IMR-90 (cell line): ENCODE measurements at regions not wholly inside any gene's neighbourhood (a gene's known extent, or its start where the extent isn't known, plus 50 kb on each side); places are given as distances from the start of the nearest gene placed in this dataset.

Source experiments
- ATAC-seq: fragments of 200-7000 bp; cut with Tn5 transposase; 2 replicates; pipeline ENCODE4 v1.9.1; 2020; ENCODE audit warnings: low read depth, mild to moderate bottlenecking, moderate library complexity
- BruUV-seq: library from RNA; stranded (reverse); fragments of 400-500 nt; replicated peaks from 2 replicates; lab custom pipeline; 2021; lab: Mats Ljungman, UMichigan
- CTCF ChIA-PET: fragments of 300-600 bp; formaldehyde crosslinking; extraction: SDS; loops from one replicate; lab custom pipeline; 2021; ENCODE audit warnings: antibody characterized with exemption; lab: Yijun Ruan, JAX
- POLR2A ChIA-PET: fragments of 300-600 bp; sonication (Branson Sonifier 250); formaldehyde crosslinking; loops from one replicate; lab custom pipeline; 2022; ENCODE audit warnings: antibody characterized with exemption; ENCODE audit not compliant: unreplicated experiment; lab: Charles Lee
- DNase-seq: peaks from one replicate; pipeline ENCODE4 v3.0.0; 2013
- H2AFZ ChIP-seq: replicated peaks from 2 replicates; pipeline ENCODE3; 2013; ENCODE audit warnings: low read length, mild to moderate bottlenecking; ENCODE audit not compliant: poor library complexity
- H2AK5ac ChIP-seq: 2 replicates; pipeline ENCODE4 v1.6.1; 2013; ENCODE audit warnings: low read depth, low read length, inconsistent platforms
- H2AK9ac ChIP-seq: replicated peaks from 2 replicates; pipeline ENCODE3; 2013; ENCODE audit warnings: mild to moderate bottlenecking, low read depth, low read length, moderate library complexity; ENCODE audit not compliant: poor library complexity
- H2BK120ac ChIP-seq: 2 replicates; pipeline ENCODE4 v1.6.1; 2013; ENCODE audit warnings: low read depth, low read length, inconsistent platforms
- H2BK15ac ChIP-seq: 3 replicates; pipeline ENCODE4 v1.6.1; 2013; ENCODE audit warnings: low read depth, low read length, inconsistent platforms
- H2BK20ac ChIP-seq: 2 replicates; pipeline ENCODE4 v1.6.1; 2013; ENCODE audit warnings: low read depth, mild to moderate bottlenecking, inconsistent platforms, low read length, moderate library complexity
- H2BK5ac ChIP-seq: 2 replicates; pipeline ENCODE4 v1.6.1; 2013; ENCODE audit warnings: mild to moderate bottlenecking, low read depth, low read length, inconsistent platforms; ENCODE audit not compliant: poor library complexity, severe bottlenecking
- H3K14ac ChIP-seq: replicated peaks from 2 replicates; pipeline ENCODE4 v1.6.1; 2013; ENCODE audit warnings: low read depth, low read length, inconsistent platforms
- H3K18ac ChIP-seq: 2 replicates; pipeline ENCODE4 v1.6.1; 2013; ENCODE audit warnings: low read depth, low read length, control low read depth
- H3K23ac ChIP-seq: 2 replicates; pipeline ENCODE4 v1.6.1; 2013; ENCODE audit warnings: low read depth, low read length, inconsistent platforms
- H3K27ac ChIP-seq: 2 replicates; pipeline ENCODE4 v1.5.1; 2013; ENCODE audit warnings: mild to moderate bottlenecking, control low read depth, low read length; ENCODE audit not compliant: insufficient read depth
- H3K27me3 ChIP-seq: 2 replicates; pipeline ENCODE4 v1.6.1; 2013; ENCODE audit warnings: low read length; ENCODE audit not compliant: control insufficient read depth, insufficient read depth
- H3K36me3 ChIP-seq: 2 replicates; pipeline ENCODE4 v1.6.1; 2013; ENCODE audit warnings: low read length, mixed read lengths; ENCODE audit not compliant: control insufficient read depth, insufficient read depth
- H3K4ac ChIP-seq: 2 replicates; pipeline ENCODE4 v1.6.1; 2013; ENCODE audit warnings: low read depth, low read length, inconsistent platforms
- H3K4me1 ChIP-seq: 2 replicates; pipeline ENCODE4 v1.6.1; 2013; ENCODE audit warnings: low read length, mixed read lengths; ENCODE audit not compliant: control insufficient read depth, insufficient read depth
- H3K4me2 ChIP-seq: 2 replicates; pipeline ENCODE4 v1.6.1; 2013; ENCODE audit warnings: low read depth, mild to moderate bottlenecking, control low read depth, low read length, moderate library complexity
- H3K4me3 ChIP-seq: 2 replicates; pipeline ENCODE4 v1.5.1; 2013; ENCODE audit warnings: low read depth, mild to moderate bottlenecking, control low read depth, low read length, moderate library complexity; ENCODE audit not compliant: insufficient read depth
- H3K56ac ChIP-seq: 2 replicates; pipeline ENCODE4 v1.6.1; 2013; ENCODE audit warnings: low read length, inconsistent platforms; ENCODE audit not compliant: insufficient read depth; ENCODE audit errors: extremely low read depth
- H3K79me1 ChIP-seq, 2 experiments: 2 replicates each; pipeline ENCODE4 v1.6.1; 2013; ENCODE audit warnings: low read length in 2 of 2, inconsistent platforms in 1 of 2, low read depth in 1 of 2
- H3K9ac ChIP-seq: 2 replicates; pipeline ENCODE4 v1.6.1; 2013; ENCODE audit warnings: low read depth, low read length, control low read depth
- H3K9me1 ChIP-seq: 2 replicates; pipeline ENCODE4 v1.6.1; 2013; ENCODE audit warnings: low read length, inconsistent platforms; ENCODE audit not compliant: insufficient read depth
- H3K9me3 ChIP-seq: 2 replicates; pipeline ENCODE4 v1.6.1; 2013; ENCODE audit warnings: low read length; ENCODE audit not compliant: control insufficient read depth, insufficient read depth
- H4K20me1 ChIP-seq: 2 replicates; pipeline ENCODE4 v1.6.1; 2013; ENCODE audit warnings: low read length, inconsistent platforms; ENCODE audit not compliant: insufficient read depth
- H4K5ac ChIP-seq: 2 replicates; pipeline ENCODE4 v1.6.1; 2013; ENCODE audit warnings: mild to moderate bottlenecking, low read depth, low read length, control low read depth
- H4K8ac ChIP-seq, 2 experiments: 2 replicates each; pipeline ENCODE4 v1.6.1; 2013; ENCODE audit warnings: low read depth in 2 of 2, low read length in 2 of 2, control low read depth in 1 of 2, inconsistent platforms in 1 of 2
- H4K91ac ChIP-seq: 2 replicates; pipeline ENCODE4 v1.6.1; 2013; ENCODE audit warnings: low read depth, low read length, inconsistent platforms; ENCODE audit not compliant: insufficient read depth
- BHLHE40 ChIP-seq: fragments of 150-350 bp; IDR thresholded peaks from 2 replicates; pipeline ENCODE4 v1.6.1; 2016; ENCODE audit warnings: mild to moderate bottlenecking, low read depth, low read length
- CEBPB ChIP-seq: IDR thresholded peaks from 2 replicates; pipeline ENCODE4 v1.6.1; 2012; ENCODE audit warnings: low read depth, low read length, improper control_type of control experiment
- CHD1 ChIP-seq: IDR thresholded peaks from 2 replicates; pipeline ENCODE4 v1.6.1; 2012; ENCODE audit warnings: low read depth, low read length, improper control_type of control experiment
- CTCF ChIP-seq: conservative IDR thresholded peaks from 2 replicates; pipeline ENCODE4 v1.5.1; 2012; ENCODE audit warnings: mild to moderate bottlenecking, low read depth, low read length, improper control_type of control experiment
- FOS ChIP-seq: fragments of 150-350 bp; IDR thresholded peaks from 2 replicates; pipeline ENCODE4 v1.6.1; 2016; ENCODE audit warnings: low read depth, low read length
- MAFK ChIP-seq: IDR thresholded peaks from 2 replicates; pipeline ENCODE4 v1.6.1; 2012; ENCODE audit warnings: low read depth, low read length, improper control_type of control experiment
- MAZ ChIP-seq: IDR thresholded peaks from 2 replicates; pipeline ENCODE4 v1.6.1; 2012; ENCODE audit warnings: low read depth, mild to moderate bottlenecking, low read length, improper control_type of control experiment, moderate library complexity, borderline replicate concordance
- MXI1 ChIP-seq: IDR thresholded peaks from 2 replicates; pipeline ENCODE4 v1.6.1; 2012; ENCODE audit warnings: low read depth, mild to moderate bottlenecking, low read length, moderate library complexity, borderline replicate concordance
- NFE2L2 ChIP-seq: fragments of 150-350 bp; IDR thresholded peaks from 2 replicates; pipeline ENCODE4 v1.6.1; 2016; ENCODE audit warnings: low read depth, mild to moderate bottlenecking, low read length
- POLR2A ChIP-seq: IDR thresholded peaks from 2 replicates; pipeline ENCODE4 v1.6.1; 2012; ENCODE audit warnings: mild to moderate bottlenecking, low read depth, low read length
- RAD21 ChIP-seq: IDR thresholded peaks from 2 replicates; pipeline ENCODE4 v1.6.1; 2012; ENCODE audit warnings: low read length, improper control_type of control experiment
- RCOR1 ChIP-seq: IDR thresholded peaks from 2 replicates; pipeline ENCODE4 v1.6.1; 2012; ENCODE audit warnings: mild to moderate bottlenecking, low read length, improper control_type of control experiment; ENCODE audit not compliant: insufficient replicate concordance
- RFX5 ChIP-seq: IDR thresholded peaks from 2 replicates; pipeline ENCODE4 v1.8.0; 2012; ENCODE audit warnings: low read depth, mild to moderate bottlenecking, low read length, moderate library complexity
- SMC3 ChIP-seq: fragments of 150-350 bp; IDR thresholded peaks from 2 replicates; pipeline ENCODE4 v1.6.1; 2016; ENCODE audit warnings: low read depth, mild to moderate bottlenecking, antibody characterized with exemption, low read length, moderate library complexity
- USF2 ChIP-seq: fragments of 150-350 bp; IDR thresholded peaks from 2 replicates; pipeline ENCODE4 v1.6.1; 2017; ENCODE audit warnings: mild to moderate bottlenecking, antibody characterized with exemption, low read length, low read depth
- WGBS, 2 experiments: methylation state at CpG; one replicate each; pipeline versions ENCODE4 v1.1.5 to v1.1.7; 2013; ENCODE audit warnings: missing lambda C conversion rate in 2 of 2; ENCODE audit not compliant: insufficient read length in 1 of 2; ENCODE audit errors: extremely low coverage in 2 of 2; 5-methylcytosine and 5-hydroxymethylcytosine counted together
- dilution Hi-C: fragments of 300-500 bp; cut with HindIII; formaldehyde crosslinking; loops from one replicate; pipeline ENCODE4 v1.14.3; 2018; ENCODE audit warnings: low sequenced_read_pairs; ENCODE audit not compliant: unreplicated experiment
- in situ Hi-C: fragments of 300-500 bp; cut with MboI; formaldehyde crosslinking; loops from 3 replicates; pipeline ENCODE4 v1.14.3; 2019; ENCODE audit warnings: low sequenced_read_pairs, inconsistent platforms, mixed read lengths
- intact Hi-C: fragments of 100-400 bp; cut with micrococcal nuclease; formaldehyde crosslinking; loops from 2 replicates; pipeline ENCODE4 v1.10.0; 2022
- TF ChIP-seq, protein P1 (sequence below): fragments of 150-350 bp; IDR thresholded peaks from 2 replicates; pipeline ENCODE4 v1.6.1; 2016; ENCODE audit warnings: low read depth, mild to moderate bottlenecking, low read length, moderate library complexity, borderline replicate concordance

- intact Hi-C loops (no loop called here), dilution Hi-C loops (no loop called here), in situ Hi-C loops (no loop called here)
- no peak overlapping the region for H2BK5ac ChIP-seq
- H3K4me3 ChIP-seq: no peak overlapping the region
- ATAC-seq: no peak
- no peak overlapping the region for H2AK5ac ChIP-seq
- H3K36me3 ChIP-seq: no peaks in the 10 kb centered on the region
- no peak overlapping the region for H3K23ac ChIP-seq
- no TSS peak for BruUV-seq
- no peak overlapping the region for H3K9ac ChIP-seq
- H2BK120ac ChIP-seq: no peak overlapping the region
- no peak overlapping the region for H3K18ac ChIP-seq
- ChIA-PET CTCF (no interaction called here), POLR2A (no interaction called here)
- no peak overlapping the region for H4K8ac ChIP-seq
- H2BK20ac ChIP-seq: no peak overlapping the region
- no peak overlapping the region for H3K27ac ChIP-seq
- H3K14ac ChIP-seq: no peak overlapping the region
- H2AFZ ChIP-seq: no peak overlapping the region
- no peaks in the 10 kb centered on the region for H3K27me3 ChIP-seq
- H3K79me1 ChIP-seq: no peaks in the 10 kb centered on the region
- H2AK9ac ChIP-seq: no peak overlapping the region
- no peaks in the 10 kb centered on the region for H3K4me1 ChIP-seq
- TF ChIP-seq RFX5 (no peak), CHD1 (no peak), CTCF (no peak), FOS (no peak), MXI1 (no peak), MAZ (no peak), BHLHE40 (no peak), MAFK (no peak), RAD21 (no peak), POLR2A (no peak), CEBPB (no peak), SMC3 (no peak), RCOR1 (no peak), NFE2L2 (no peak), USF2 (no peak)
- TF ChIP-seq, protein P1, sequence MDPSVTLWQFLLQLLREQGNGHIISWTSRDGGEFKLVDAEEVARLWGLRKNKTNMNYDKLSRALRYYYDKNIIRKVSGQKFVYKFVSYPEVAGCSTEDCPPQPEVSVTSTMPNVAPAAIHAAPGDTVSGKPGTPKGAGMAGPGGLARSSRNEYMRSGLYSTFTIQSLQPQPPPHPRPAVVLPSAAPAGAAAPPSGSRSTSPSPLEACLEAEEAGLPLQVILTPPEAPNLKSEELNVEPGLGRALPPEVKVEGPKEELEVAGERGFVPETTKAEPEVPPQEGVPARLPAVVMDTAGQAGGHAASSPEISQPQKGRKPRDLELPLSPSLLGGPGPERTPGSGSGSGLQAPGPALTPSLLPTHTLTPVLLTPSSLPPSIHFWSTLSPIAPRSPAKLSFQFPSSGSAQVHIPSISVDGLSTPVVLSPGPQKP: no peak
- H3K9me3 ChIP-seq: no peaks in the 10 kb centered on the region
- no peak overlapping the region for H2BK15ac ChIP-seq
- H3K56ac ChIP-seq: no peak overlapping the region
- no peak overlapping the region for H3K4me2 ChIP-seq
- WGBS, 2 experiments: no CpG with 5 or more reads among the region's 3 CpGs
- DNase-seq: no peak
- no peaks in the 10 kb centered on the region for H4K20me1 ChIP-seq
- H4K5ac ChIP-seq: no peak overlapping the region
- no peak overlapping the region for H4K91ac ChIP-seq
- no peak overlapping the region for H3K4ac ChIP-seq
- H3K9me1 ChIP-seq: no peaks in the 10 kb centered on the region
These were observed 793.7 kb upstream of the ADGRL2 start for GRCh38 chr1:81007024-81007423.
